Neural cell (in vitro differentiated cells): ENCODE measurements at regions not wholly inside any gene's neighbourhood (a gene's known extent, or its start where the extent isn't known, plus 50 kb on each side); places are given as distances from the start of the nearest gene placed in this dataset.

Source experiments
- RAD21 ChIP-seq: fragments of 450-650 bp; conservative IDR thresholded peaks from 2 replicates; pipeline ENCODE4 v1.6.1; 2014; ENCODE audit warnings: antibody characterized with exemption, mild to moderate bottlenecking, moderate library complexity
- TF ChIP-seq, protein P1 (sequence below): fragments of 450-650 bp; IDR thresholded peaks from 2 replicates; pipeline ENCODE4 v1.5.1; 2014; ENCODE audit warnings: antibody characterized with exemption, mild to moderate bottlenecking, moderate library complexity; ENCODE audit not compliant: poor library complexity, severe bottlenecking

- TF ChIP-seq, protein P1, sequence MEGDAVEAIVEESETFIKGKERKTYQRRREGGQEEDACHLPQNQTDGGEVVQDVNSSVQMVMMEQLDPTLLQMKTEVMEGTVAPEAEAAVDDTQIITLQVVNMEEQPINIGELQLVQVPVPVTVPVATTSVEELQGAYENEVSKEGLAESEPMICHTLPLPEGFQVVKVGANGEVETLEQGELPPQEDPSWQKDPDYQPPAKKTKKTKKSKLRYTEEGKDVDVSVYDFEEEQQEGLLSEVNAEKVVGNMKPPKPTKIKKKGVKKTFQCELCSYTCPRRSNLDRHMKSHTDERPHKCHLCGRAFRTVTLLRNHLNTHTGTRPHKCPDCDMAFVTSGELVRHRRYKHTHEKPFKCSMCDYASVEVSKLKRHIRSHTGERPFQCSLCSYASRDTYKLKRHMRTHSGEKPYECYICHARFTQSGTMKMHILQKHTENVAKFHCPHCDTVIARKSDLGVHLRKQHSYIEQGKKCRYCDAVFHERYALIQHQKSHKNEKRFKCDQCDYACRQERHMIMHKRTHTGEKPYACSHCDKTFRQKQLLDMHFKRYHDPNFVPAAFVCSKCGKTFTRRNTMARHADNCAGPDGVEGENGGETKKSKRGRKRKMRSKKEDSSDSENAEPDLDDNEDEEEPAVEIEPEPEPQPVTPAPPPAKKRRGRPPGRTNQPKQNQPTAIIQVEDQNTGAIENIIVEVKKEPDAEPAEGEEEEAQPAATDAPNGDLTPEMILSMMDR, result no peak
- no peak for TF ChIP-seq RAD21
Observed at GRCh38 chr3:124303305-124303910, 311.5 kb upstream of the ROPN1 start.
